ENCODE measurements at regions not wholly inside any gene's neighbourhood (a gene's known extent, or its start where the extent isn't known, plus 50 kb on each side); places are given as distances from the start of the nearest gene placed in this dataset.

GRCh38 chr12:82596483-82596882 lies 90.2 kb upstream of the TMTC2 start:
- TF ChIP-seq, protein P1, sequence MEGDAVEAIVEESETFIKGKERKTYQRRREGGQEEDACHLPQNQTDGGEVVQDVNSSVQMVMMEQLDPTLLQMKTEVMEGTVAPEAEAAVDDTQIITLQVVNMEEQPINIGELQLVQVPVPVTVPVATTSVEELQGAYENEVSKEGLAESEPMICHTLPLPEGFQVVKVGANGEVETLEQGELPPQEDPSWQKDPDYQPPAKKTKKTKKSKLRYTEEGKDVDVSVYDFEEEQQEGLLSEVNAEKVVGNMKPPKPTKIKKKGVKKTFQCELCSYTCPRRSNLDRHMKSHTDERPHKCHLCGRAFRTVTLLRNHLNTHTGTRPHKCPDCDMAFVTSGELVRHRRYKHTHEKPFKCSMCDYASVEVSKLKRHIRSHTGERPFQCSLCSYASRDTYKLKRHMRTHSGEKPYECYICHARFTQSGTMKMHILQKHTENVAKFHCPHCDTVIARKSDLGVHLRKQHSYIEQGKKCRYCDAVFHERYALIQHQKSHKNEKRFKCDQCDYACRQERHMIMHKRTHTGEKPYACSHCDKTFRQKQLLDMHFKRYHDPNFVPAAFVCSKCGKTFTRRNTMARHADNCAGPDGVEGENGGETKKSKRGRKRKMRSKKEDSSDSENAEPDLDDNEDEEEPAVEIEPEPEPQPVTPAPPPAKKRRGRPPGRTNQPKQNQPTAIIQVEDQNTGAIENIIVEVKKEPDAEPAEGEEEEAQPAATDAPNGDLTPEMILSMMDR (conservative IDR thresholded peaks at IDR 0.05) = no peak
- TF ChIP-seq EZH2 (IDR thresholded peaks at IDR 0.05; ENCODE audit: low read depth) = no peak

Measured in PC-9 (cell line).